ENCODE measurements at regions not wholly inside any gene's neighbourhood (a gene's known extent, or its start where the extent isn't known, plus 50 kb on each side); places are given as distances from the start of the nearest gene placed in this dataset.

DNA sequence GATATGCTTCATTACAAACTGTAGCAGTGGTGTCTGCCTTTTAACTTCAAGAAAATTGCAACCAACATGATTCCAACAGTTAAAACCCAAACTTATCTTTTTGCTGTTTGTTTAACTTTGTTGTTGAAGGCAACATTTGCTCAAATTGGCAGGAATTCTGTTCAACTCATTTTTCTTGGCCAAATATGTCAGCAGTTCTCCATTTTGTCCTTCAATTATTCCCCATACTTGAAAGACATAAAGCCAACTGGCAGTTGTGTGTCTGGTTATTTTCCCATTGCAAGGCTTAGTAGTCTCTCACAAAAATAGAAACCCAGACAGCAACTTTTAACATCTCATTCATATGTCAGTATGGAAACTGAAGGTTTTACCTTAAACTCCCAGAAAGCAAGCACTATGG, 146.3 kb downstream of the LRIG3 start:
- TF ChIP-seq, protein P1, sequence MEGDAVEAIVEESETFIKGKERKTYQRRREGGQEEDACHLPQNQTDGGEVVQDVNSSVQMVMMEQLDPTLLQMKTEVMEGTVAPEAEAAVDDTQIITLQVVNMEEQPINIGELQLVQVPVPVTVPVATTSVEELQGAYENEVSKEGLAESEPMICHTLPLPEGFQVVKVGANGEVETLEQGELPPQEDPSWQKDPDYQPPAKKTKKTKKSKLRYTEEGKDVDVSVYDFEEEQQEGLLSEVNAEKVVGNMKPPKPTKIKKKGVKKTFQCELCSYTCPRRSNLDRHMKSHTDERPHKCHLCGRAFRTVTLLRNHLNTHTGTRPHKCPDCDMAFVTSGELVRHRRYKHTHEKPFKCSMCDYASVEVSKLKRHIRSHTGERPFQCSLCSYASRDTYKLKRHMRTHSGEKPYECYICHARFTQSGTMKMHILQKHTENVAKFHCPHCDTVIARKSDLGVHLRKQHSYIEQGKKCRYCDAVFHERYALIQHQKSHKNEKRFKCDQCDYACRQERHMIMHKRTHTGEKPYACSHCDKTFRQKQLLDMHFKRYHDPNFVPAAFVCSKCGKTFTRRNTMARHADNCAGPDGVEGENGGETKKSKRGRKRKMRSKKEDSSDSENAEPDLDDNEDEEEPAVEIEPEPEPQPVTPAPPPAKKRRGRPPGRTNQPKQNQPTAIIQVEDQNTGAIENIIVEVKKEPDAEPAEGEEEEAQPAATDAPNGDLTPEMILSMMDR (conservative IDR thresholded peaks at IDR 0.05; ENCODE audit: control insufficient read depth, insufficient read depth, low read depth, low read length) = no peak

DNA sequence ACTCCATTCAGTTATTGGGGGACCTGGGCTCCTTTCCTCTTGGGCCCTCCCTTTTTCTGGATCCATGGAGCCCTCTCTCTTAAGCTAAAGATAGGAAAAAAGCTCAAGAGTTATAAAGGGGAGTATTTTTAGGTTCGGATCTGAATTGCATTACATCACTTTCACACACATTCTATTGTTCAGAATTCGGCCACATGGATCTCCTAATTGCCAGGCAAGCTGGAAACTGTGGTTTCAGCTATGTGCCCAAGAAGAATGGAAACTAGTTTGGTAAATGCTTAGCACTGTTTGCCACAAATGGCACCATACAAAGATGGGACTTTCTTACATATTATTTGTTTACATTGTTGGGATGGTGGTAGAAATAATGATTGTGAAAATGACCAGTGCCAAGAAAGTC, 145.6 kb downstream of the LRIG3 start:
- H3K4me3 ChIP-seq (ENCODE audit: control insufficient read depth, low read depth, low read length) = no peak overlapping the region
- TF ChIP-seq, protein P1 (conservative IDR thresholded peaks at IDR 0.05; ENCODE audit: control insufficient read depth, insufficient read depth, low read depth, low read length) = no peak
- no peak for DNase-seq (ENCODE audit: low read depth)

More for the DNA sequence above, 146.3 kb downstream of the LRIG3 start:
- no peak for DNase-seq (ENCODE audit: low read depth)
- no peak overlapping the region for H3K4me3 ChIP-seq (ENCODE audit: control insufficient read depth, low read depth, low read length)

DNA sequence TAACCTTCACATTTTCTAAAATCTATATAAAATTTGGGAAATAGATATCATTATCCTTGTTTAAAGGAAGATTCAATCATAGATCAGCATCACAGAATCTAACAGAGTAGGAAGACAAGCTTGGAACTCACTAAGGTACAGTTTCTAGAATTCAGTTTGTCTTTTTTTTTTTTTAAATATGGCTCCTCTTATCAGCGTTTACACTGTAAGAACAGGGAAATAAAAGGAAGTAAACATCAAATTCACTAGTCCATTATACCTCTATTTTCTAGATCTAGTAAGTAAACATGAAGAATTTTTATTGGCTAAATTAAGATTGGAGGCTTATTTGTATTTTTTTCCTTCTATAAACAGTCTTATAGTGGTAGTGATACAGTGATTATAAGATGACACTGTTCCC, 144.9 kb downstream of the LRIG3 start:
- no peak overlapping the region for H3K4me3 ChIP-seq (ENCODE audit: control insufficient read depth, low read depth, low read length)
- TF ChIP-seq, protein P1 (conservative IDR thresholded peaks at IDR 0.05; ENCODE audit: control insufficient read depth, insufficient read depth, low read depth, low read length) = no peak
- DNase-seq (ENCODE audit: low read depth) = no peak

DNA sequence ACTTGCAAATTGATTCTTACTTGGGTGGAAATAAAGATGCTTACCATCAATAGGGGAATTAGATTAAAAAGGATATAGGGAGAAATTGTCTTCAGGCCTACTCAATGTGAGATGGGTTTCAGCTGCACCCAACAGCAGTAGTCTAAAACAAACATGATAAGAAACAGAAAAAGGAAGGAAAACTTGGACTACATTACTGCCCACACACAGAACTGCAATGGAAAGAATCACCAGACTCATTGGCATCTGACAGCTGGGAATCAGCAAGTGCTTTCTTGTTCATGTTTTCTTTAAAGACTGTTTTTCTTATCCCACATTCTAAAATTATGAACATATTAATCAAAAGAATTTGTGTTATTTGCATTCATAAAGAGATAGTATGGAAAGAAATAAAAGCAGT, 144.2 kb downstream of the LRIG3 start:
- H3K4me3 ChIP-seq (ENCODE audit: control insufficient read depth, low read depth, low read length) = no peak overlapping the region
- DNase-seq (ENCODE audit: low read depth) = no peak
- TF ChIP-seq, protein P1 (conservative IDR thresholded peaks at IDR 0.05; ENCODE audit: control insufficient read depth, insufficient read depth, low read depth, low read length) = no peak

DNA sequence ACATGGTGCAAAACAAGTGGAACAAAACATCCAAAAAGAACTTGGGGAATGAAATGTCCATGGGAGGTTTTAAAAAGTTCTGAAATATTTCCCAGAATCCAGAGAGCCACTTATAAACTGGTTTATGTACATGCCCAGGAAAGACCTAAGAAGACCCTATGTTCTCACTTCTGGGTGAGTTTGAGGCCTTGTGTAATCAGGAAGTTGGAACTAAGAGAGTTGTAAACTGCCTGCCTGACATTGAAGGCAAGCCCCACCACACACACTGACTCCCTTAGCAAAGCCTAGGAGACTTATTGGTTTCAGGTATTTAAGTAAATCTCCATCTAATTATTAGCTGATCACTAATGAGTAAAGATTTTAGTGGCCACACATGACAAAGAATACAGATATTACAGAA, 142.5 kb downstream of the LRIG3 start:
- no peak for DNase-seq (ENCODE audit: low read depth)
- H3K4me3 ChIP-seq (ENCODE audit: control insufficient read depth, low read depth, low read length) = no peak overlapping the region
- TF ChIP-seq, protein P1 (conservative IDR thresholded peaks at IDR 0.05; ENCODE audit: control insufficient read depth, insufficient read depth, low read depth, low read length) = no peak

DNA sequence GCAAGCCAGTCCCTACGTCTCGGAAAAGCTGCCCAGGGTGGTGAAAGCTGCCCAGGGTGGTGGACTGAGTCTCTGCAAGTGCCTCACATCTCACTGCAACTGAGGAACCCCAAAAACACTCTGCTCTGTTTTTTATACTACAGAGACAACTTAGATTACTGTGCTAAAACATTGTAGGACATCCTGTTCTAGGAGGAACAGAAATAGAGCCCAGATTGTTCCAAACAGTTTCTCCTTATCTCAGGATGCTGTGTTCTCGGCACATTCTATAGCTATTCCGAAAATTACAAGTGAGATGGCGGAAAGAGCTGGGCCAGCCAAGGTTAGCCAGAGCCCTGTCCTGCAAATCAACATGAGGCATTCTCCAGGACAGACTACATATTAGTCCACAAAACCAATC, 138.7 kb downstream of the LRIG3 start:
- no peak for DNase-seq (ENCODE audit: low read depth)
- TF ChIP-seq, protein P1 (conservative IDR thresholded peaks at IDR 0.05; ENCODE audit: control insufficient read depth, insufficient read depth, low read depth, low read length) = no peak
- H3K4me3 ChIP-seq (ENCODE audit: control insufficient read depth, low read depth, low read length) = no peak overlapping the region

All from fibroblast of mammary gland (primary cell).